A549 (cell line): ENCODE measurements at regions not wholly inside any gene's neighbourhood (a gene's known extent, or its start where the extent isn't known, plus 50 kb on each side); places are given as distances from the start of the nearest gene placed in this dataset.

ENCODE experiments used
- BHLHE40 ChIP-seq: IDR thresholded peaks from 2 replicates; pipeline ENCODE4 v1.6.1; 2012; ENCODE audit warnings: low read depth, low read length, inconsistent platforms
- CEBPB ChIP-seq, 2 experiments: fragments of >200 bp in 1 of 2; sonication (Bioruptor Twin) in 1 of 2; formaldehyde crosslinking in 1 of 2; IDR thresholded peaks; 2 replicates each; pipeline ENCODE4 v1.6.1; 2012 to 2016
- EP300 ChIP-seq, 2 experiments: fragments of >200 bp; sonication (Bioruptor Twin); formaldehyde crosslinking; IDR thresholded peaks; 2 replicates in 1 of 2; 3 replicates in 1 of 2; pipeline ENCODE4 v1.6.1; 2016 to 2017
- MAZ ChIP-seq: fragments of 150-350 bp; IDR thresholded peaks from 2 replicates; pipeline ENCODE4 v1.6.1; 2014; ENCODE audit warnings: antibody characterized with exemption, low read depth, low read length, borderline replicate concordance
- POLR2A ChIP-seq: IDR thresholded peaks from 2 replicates; pipeline ENCODE4 v1.6.1; 2012; ENCODE audit warnings: mild to moderate bottlenecking, low read length
- RCOR1 ChIP-seq: fragments of 150-350 bp; IDR thresholded peaks from 2 replicates; pipeline ENCODE4 v1.6.1; 2014; ENCODE audit warnings: antibody characterized with exemption, low read length, low read depth
- TF ChIP-seq, protein P1 (sequence below): fragments of 450-650 bp; IDR thresholded peaks from 2 replicates; pipeline ENCODE4 v1.6.1; 2014; ENCODE audit warnings: antibody characterized with exemption
- TF ChIP-seq, protein P2 (sequence below): fragments of >200 bp; sonication (Bioruptor Twin); formaldehyde crosslinking; IDR thresholded peaks from 3 replicates; pipeline ENCODE4 v1.5.1; 2016
- TF ChIP-seq, protein P3 (sequence below): fragments of 250-450 bp; sonication (Bioruptor Pico); IDR thresholded peaks from 2 replicates; pipeline ENCODE4 v1.5.0; 2021; ENCODE audit warnings: mild to moderate bottlenecking, moderate library complexity, borderline replicate concordance
- TF ChIP-seq, protein P4 (sequence below): fragments of 200-600 bp; sonication (generic); IDR thresholded peaks from 2 replicates; pipeline ENCODE4 v1.6.1; 2016; ENCODE audit warnings: antibody characterized with exemption, mild to moderate bottlenecking, moderate library complexity

DNA sequence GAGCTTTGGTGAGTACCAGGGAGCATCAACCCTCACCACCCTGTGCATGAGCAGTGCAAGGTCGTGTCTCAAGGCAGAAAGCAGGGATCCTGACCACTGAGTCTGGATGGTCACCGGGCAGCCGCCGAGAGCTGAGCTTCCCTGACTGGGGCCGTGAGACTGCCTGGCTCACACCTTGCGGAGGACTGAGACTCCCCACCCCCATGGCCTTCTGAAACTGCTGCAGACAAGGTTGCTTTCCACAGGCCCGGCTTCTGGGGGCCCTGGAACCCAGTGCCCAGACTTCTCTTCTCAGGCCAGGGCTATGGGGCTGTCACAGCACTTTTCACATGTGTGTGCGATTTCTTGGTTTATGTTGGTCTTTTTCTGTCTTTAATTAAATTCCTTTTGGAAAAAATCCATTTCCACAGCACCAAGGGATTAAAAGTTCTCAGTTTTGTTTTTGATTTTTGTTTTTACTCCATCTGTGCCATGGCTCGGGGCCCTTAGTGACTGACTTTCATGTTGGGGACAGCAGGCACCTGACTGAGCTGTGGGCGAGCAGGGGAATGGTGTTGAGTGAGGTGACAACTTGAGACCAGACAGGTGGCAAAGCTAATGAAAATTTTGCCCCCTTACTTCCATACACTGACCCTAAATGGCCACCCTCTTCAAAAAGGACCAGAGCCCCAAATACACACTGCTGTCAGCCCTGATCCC, 297.9 kb downstream of the CYP26B1 start:
- TF ChIP-seq, protein P1, sequence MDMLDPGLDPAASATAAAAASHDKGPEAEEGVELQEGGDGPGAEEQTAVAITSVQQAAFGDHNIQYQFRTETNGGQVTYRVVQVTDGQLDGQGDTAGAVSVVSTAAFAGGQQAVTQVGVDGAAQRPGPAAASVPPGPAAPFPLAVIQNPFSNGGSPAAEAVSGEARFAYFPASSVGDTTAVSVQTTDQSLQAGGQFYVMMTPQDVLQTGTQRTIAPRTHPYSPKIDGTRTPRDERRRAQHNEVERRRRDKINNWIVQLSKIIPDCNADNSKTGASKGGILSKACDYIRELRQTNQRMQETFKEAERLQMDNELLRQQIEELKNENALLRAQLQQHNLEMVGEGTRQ = no peak
- TF ChIP-seq, protein P2, sequence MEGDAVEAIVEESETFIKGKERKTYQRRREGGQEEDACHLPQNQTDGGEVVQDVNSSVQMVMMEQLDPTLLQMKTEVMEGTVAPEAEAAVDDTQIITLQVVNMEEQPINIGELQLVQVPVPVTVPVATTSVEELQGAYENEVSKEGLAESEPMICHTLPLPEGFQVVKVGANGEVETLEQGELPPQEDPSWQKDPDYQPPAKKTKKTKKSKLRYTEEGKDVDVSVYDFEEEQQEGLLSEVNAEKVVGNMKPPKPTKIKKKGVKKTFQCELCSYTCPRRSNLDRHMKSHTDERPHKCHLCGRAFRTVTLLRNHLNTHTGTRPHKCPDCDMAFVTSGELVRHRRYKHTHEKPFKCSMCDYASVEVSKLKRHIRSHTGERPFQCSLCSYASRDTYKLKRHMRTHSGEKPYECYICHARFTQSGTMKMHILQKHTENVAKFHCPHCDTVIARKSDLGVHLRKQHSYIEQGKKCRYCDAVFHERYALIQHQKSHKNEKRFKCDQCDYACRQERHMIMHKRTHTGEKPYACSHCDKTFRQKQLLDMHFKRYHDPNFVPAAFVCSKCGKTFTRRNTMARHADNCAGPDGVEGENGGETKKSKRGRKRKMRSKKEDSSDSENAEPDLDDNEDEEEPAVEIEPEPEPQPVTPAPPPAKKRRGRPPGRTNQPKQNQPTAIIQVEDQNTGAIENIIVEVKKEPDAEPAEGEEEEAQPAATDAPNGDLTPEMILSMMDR = no peak
- TF ChIP-seq CEBPB (IDR thresholded peaks at IDR 0.05) (no peak), BHLHE40 (no peak), RCOR1 (no peak), POLR2A (no peak), EP300 (IDR thresholded peaks at IDR 0.05) (no peak), MAZ (no peak)
- TF ChIP-seq, protein P3, sequence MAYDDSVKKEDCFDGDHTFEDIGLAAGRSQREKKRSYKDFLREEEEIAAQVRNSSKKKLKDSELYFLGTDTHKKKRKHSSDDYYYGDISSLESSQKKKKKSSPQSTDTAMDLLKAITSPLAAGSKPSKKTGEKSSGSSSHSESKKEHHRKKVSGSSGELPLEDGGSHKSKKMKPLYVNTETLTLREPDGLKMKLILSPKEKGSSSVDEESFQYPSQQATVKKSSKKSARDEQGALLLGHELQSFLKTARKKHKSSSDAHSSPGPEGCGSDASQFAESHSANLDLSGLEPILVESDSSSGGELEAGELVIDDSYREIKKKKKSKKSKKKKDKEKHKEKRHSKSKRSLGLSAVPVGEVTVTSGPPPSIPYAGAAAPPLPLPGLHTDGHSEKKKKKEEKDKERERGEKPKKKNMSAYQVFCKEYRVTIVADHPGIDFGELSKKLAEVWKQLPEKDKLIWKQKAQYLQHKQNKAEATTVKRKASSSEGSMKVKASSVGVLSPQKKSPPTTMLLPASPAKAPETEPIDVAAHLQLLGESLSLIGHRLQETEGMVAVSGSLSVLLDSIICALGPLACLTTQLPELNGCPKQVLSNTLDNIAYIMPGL = no peak
- TF ChIP-seq, protein P4, sequence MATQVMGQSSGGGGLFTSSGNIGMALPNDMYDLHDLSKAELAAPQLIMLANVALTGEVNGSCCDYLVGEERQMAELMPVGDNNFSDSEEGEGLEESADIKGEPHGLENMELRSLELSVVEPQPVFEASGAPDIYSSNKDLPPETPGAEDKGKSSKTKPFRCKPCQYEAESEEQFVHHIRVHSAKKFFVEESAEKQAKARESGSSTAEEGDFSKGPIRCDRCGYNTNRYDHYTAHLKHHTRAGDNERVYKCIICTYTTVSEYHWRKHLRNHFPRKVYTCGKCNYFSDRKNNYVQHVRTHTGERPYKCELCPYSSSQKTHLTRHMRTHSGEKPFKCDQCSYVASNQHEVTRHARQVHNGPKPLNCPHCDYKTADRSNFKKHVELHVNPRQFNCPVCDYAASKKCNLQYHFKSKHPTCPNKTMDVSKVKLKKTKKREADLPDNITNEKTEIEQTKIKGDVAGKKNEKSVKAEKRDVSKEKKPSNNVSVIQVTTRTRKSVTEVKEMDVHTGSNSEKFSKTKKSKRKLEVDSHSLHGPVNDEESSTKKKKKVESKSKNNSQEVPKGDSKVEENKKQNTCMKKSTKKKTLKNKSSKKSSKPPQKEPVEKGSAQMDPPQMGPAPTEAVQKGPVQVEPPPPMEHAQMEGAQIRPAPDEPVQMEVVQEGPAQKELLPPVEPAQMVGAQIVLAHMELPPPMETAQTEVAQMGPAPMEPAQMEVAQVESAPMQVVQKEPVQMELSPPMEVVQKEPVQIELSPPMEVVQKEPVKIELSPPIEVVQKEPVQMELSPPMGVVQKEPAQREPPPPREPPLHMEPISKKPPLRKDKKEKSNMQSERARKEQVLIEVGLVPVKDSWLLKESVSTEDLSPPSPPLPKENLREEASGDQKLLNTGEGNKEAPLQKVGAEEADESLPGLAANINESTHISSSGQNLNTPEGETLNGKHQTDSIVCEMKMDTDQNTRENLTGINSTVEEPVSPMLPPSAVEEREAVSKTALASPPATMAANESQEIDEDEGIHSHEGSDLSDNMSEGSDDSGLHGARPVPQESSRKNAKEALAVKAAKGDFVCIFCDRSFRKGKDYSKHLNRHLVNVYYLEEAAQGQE = no peak
